ENCODE measurements at regions not wholly inside any gene's neighbourhood (a gene's known extent, or its start where the extent isn't known, plus 50 kb on each side); places are given as distances from the start of the nearest gene placed in this dataset.

GRCh38 chr6:144806222-144806621 is 521.1 kb downstream of the UTRN start (continued):
- TF ChIP-seq, protein P1, sequence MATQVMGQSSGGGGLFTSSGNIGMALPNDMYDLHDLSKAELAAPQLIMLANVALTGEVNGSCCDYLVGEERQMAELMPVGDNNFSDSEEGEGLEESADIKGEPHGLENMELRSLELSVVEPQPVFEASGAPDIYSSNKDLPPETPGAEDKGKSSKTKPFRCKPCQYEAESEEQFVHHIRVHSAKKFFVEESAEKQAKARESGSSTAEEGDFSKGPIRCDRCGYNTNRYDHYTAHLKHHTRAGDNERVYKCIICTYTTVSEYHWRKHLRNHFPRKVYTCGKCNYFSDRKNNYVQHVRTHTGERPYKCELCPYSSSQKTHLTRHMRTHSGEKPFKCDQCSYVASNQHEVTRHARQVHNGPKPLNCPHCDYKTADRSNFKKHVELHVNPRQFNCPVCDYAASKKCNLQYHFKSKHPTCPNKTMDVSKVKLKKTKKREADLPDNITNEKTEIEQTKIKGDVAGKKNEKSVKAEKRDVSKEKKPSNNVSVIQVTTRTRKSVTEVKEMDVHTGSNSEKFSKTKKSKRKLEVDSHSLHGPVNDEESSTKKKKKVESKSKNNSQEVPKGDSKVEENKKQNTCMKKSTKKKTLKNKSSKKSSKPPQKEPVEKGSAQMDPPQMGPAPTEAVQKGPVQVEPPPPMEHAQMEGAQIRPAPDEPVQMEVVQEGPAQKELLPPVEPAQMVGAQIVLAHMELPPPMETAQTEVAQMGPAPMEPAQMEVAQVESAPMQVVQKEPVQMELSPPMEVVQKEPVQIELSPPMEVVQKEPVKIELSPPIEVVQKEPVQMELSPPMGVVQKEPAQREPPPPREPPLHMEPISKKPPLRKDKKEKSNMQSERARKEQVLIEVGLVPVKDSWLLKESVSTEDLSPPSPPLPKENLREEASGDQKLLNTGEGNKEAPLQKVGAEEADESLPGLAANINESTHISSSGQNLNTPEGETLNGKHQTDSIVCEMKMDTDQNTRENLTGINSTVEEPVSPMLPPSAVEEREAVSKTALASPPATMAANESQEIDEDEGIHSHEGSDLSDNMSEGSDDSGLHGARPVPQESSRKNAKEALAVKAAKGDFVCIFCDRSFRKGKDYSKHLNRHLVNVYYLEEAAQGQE (IDR thresholded peaks at IDR 0.05), result no peak
- TF ChIP-seq FOXA2 (IDR thresholded peaks at IDR 0.05), result no peak
- TF ChIP-seq RXRA (IDR thresholded peaks at IDR 0.05), result no peak

DNA sequence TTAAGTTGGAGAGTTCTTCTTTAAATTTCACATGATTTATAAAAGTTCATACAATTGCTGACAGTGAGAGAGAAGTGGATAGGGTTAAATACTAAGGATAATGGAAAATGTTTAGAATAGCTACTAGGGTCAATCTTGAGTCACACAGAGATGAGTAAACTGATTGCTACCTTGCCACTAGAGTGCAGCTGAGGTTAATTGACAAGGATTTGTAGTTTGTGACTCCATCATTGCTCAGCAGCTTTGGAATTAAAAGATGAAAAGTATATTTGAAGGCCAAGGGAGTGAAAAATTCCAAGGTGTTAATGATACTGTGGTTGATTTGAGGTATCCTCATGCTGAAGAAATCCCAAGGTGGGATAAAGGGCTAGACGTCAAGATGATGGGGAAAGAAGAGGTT is 524.0 kb downstream of the UTRN start:
- Histone ChIP-seq H3K36me3 (ENCODE audit: control insufficient read depth in 4 of 4, insufficient read depth in 3 of 4, low read depth in 1 of 4, low read length in 3 of 4) (peaks cover 0 to 8% (median 1%) of the 10 kb centered on the region in 4 donors), H3K9me3 (ENCODE audit: control insufficient read depth in 4 of 4, low read length in 3 of 4) (no peaks in the 10 kb centered on the region)

DNA sequence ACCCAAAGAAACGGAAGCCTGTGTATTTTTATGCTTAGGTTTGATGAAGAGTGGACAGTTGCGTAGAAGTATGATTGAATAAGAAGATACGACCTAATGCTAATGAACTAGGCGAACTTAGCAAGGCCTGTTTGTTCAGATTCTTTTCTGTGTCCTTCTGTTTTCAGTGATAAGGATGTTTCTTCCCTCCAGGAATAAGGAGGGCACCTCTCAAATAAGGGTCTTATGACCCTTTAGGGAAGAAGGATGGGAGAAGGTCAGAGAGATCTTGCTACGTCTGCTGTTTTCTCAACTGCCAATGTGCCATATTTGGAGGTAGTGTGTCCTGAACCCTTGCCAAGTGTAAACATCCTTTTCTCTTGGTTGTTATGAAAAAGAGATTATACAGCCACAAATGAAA is 524.8 kb downstream of the UTRN start:
- H3K4me3 ChIP-seq (ENCODE audit: low read depth in 1 of 3, low read length in 3 of 3), result no peak overlapping the region
- WGBS, result 84% methylated on average over 5 of the region's 5 CpGs
- no peak for DNase-seq (ENCODE audit: low spot score)
- H3K27me3 ChIP-seq (ENCODE audit: control insufficient read depth in 4 of 4, insufficient read depth in 4 of 4, low read length in 3 of 4), result no peaks in the 10 kb centered on the region
- H3K27ac ChIP-seq (ENCODE audit: low read depth in 1 of 2, low read length in 2 of 2), result no peak overlapping the region
- no peak overlapping the region for H3K9ac ChIP-seq (ENCODE audit: low read depth in 1 of 2, low read length in 2 of 2)
- H3K4me1 ChIP-seq (ENCODE audit: control insufficient read depth in 4 of 4, insufficient read depth in 4 of 4, low read length in 3 of 4), result no peaks in the 10 kb centered on the region
- TF ChIP-seq NR2F2 (IDR thresholded peaks at IDR 0.05), result peak; percentile 62
- TF ChIP-seq, protein P2, sequence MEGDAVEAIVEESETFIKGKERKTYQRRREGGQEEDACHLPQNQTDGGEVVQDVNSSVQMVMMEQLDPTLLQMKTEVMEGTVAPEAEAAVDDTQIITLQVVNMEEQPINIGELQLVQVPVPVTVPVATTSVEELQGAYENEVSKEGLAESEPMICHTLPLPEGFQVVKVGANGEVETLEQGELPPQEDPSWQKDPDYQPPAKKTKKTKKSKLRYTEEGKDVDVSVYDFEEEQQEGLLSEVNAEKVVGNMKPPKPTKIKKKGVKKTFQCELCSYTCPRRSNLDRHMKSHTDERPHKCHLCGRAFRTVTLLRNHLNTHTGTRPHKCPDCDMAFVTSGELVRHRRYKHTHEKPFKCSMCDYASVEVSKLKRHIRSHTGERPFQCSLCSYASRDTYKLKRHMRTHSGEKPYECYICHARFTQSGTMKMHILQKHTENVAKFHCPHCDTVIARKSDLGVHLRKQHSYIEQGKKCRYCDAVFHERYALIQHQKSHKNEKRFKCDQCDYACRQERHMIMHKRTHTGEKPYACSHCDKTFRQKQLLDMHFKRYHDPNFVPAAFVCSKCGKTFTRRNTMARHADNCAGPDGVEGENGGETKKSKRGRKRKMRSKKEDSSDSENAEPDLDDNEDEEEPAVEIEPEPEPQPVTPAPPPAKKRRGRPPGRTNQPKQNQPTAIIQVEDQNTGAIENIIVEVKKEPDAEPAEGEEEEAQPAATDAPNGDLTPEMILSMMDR (IDR thresholded peaks at IDR 0.05; ENCODE audit: low read depth, low read length, missing input control), result no peak
- H3K9me3 ChIP-seq (ENCODE audit: control insufficient read depth in 4 of 4, low read length in 3 of 4), result no peaks in the 10 kb centered on the region
- peaks cover 0 to 8% (median 1%) of the 10 kb centered on the region in 4 donors for H3K36me3 ChIP-seq (ENCODE audit: control insufficient read depth in 4 of 4, insufficient read depth in 3 of 4, low read depth in 1 of 4, low read length in 3 of 4)

More for the DNA sequence above, 524.0 kb downstream of the UTRN start:
- Histone ChIP-seq H3K4me1 (ENCODE audit: control insufficient read depth in 4 of 4, insufficient read depth in 4 of 4, low read length in 3 of 4) (no peaks in the 10 kb centered on the region), H3K27me3 (ENCODE audit: control insufficient read depth in 4 of 4, insufficient read depth in 4 of 4, low read length in 3 of 4) (no peaks in the 10 kb centered on the region), H3K4me3 (ENCODE audit: low read depth in 1 of 3, low read length in 3 of 3) (no peak overlapping the region), H3K9ac (ENCODE audit: low read depth in 1 of 2, low read length in 2 of 2) (no peak overlapping the region), H3K27ac (ENCODE audit: low read depth in 1 of 2, low read length in 2 of 2) (no peak overlapping the region)
- WGBS, result 98% methylated on average over 1 of the region's 1 CpG
- DNase-seq (ENCODE audit: low spot score), result no peak
- no peak for TF ChIP-seq HNF4G (IDR thresholded peaks at IDR 0.05)
- TF ChIP-seq, protein P3, sequence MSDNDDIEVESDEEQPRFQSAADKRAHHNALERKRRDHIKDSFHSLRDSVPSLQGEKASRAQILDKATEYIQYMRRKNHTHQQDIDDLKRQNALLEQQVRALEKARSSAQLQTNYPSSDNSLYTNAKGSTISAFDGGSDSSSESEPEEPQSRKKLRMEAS (IDR thresholded peaks at IDR 0.05), result no peak

GRCh38 chr6:144811140-144811539 is 526.0 kb downstream of the UTRN start:
- Histone ChIP-seq H3K9ac (ENCODE audit: low read depth in 1 of 2, low read length in 2 of 2) (no peak overlapping the region), H3K9me3 (ENCODE audit: control insufficient read depth in 4 of 4, low read length in 3 of 4) (no peaks in the 10 kb centered on the region), H3K4me1 (ENCODE audit: control insufficient read depth in 4 of 4, insufficient read depth in 4 of 4, low read length in 3 of 4) (no peaks in the 10 kb centered on the region), H3K4me3 (ENCODE audit: low read depth in 1 of 3, low read length in 3 of 3) (no peak overlapping the region), H3K27me3 (ENCODE audit: control insufficient read depth in 4 of 4, insufficient read depth in 4 of 4, low read length in 3 of 4) (no peaks in the 10 kb centered on the region), H3K27ac (ENCODE audit: low read depth in 1 of 2, low read length in 2 of 2) (no peak overlapping the region), H3K36me3 (ENCODE audit: control insufficient read depth in 4 of 4, insufficient read depth in 3 of 4, low read depth in 1 of 4, low read length in 3 of 4) (peaks cover 0 to 9% (median 4%) of the 10 kb centered on the region in 4 donors)
- DNase-seq (ENCODE audit: low spot score), result no peak
- TF ChIP-seq RXRA (IDR thresholded peaks at IDR 0.05) (no peak), NR2F2 (IDR thresholded peaks at IDR 0.05) (no peak), YY1 (IDR thresholded peaks at IDR 0.05) (no peak), GABPA (IDR thresholded peaks at IDR 0.05 in 1 of 2, conservative IDR thresholded peaks at IDR 0.05 in 1 of 2) (no peak), HNF4A (conservative IDR thresholded peaks at IDR 0.05) (no peak), HNF4G (IDR thresholded peaks at IDR 0.05) (no peak), FOXA2 (IDR thresholded peaks at IDR 0.05) (no peak), JUND (IDR thresholded peaks at IDR 0.05) (no peak), SP1 (IDR thresholded peaks at IDR 0.05) (no peak)
- TF ChIP-seq, protein P2 (IDR thresholded peaks at IDR 0.05; ENCODE audit: low read depth, low read length, missing input control), result no peak
- TF ChIP-seq, protein P4, sequence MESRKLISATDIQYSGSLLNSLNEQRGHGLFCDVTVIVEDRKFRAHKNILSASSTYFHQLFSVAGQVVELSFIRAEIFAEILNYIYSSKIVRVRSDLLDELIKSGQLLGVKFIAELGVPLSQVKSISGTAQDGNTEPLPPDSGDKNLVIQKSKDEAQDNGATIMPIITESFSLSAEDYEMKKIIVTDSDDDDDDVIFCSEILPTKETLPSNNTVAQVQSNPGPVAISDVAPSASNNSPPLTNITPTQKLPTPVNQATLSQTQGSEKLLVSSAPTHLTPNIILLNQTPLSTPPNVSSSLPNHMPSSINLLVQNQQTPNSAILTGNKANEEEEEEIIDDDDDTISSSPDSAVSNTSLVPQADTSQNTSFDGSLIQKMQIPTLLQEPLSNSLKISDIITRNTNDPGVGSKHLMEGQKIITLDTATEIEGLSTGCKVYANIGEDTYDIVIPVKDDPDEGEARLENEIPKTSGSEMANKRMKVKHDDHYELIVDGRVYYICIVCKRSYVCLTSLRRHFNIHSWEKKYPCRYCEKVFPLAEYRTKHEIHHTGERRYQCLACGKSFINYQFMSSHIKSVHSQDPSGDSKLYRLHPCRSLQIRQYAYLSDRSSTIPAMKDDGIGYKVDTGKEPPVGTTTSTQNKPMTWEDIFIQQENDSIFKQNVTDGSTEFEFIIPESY (IDR thresholded peaks at IDR 0.05), result no peak
- TF ChIP-seq, protein P5, sequence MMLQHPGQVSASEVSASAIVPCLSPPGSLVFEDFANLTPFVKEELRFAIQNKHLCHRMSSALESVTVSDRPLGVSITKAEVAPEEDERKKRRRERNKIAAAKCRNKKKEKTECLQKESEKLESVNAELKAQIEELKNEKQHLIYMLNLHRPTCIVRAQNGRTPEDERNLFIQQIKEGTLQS (IDR thresholded peaks at IDR 0.05), result no peak
- 93% methylated on average over 5 of the region's 5 CpGs for WGBS

All from liver (tissue), 8 donors.